ENCODE measurements at regions not wholly inside any gene's neighbourhood (a gene's known extent, or its start where the extent isn't known, plus 50 kb on each side); places are given as distances from the start of the nearest gene placed in this dataset.
"Not testable (repeated sequence)": the region's sequence is repeated elsewhere in the genome, so short reads cannot be mapped to it uniquely, and the experiment has no call there.

- not testable (repeated sequence) for TF ChIP-seq CTCF (IDR thresholded peaks at IDR 0.05); TCF7L2 (IDR thresholded peaks at IDR 0.05; ENCODE audit: low read depth, low read length); SIN3A (IDR thresholded peaks at IDR 0.05; ENCODE audit: borderline replicate concordance, insufficient read depth, low read depth, low read length); POLR2AphosphoS5 (IDR thresholded peaks at IDR 0.05; ENCODE audit: low read depth, low read length); REST (IDR thresholded peaks at IDR 0.05; ENCODE audit: insufficient read depth in 1 of 2, low read depth in 2 of 2, low read length in 1 of 2)
Observed at GRCh38 chr7:76937330-76937729, 94.8 kb downstream of the SPDYE17 start.
